PC-3 (cell line): ENCODE measurements at regions not wholly inside any gene's neighbourhood (a gene's known extent, or its start where the extent isn't known, plus 50 kb on each side); places are given as distances from the start of the nearest gene placed in this dataset.

Source experiments
- EZH2 ChIP-seq: fragments of 300-600 bp; sonication (generic); IDR thresholded peaks from one replicate; pipeline ENCODE4 v1.6.1; 2017; ENCODE audit warnings: antibody characterized with exemption, mild to moderate bottlenecking, low read length; ENCODE audit not compliant: unreplicated experiment
- EZH2phosphoT487 ChIP-seq: fragments of 300-600 bp; sonication (generic); IDR thresholded peaks from 2 replicates; pipeline ENCODE4 v1.6.1; 2018; ENCODE audit warnings: mild to moderate bottlenecking, antibody characterized with exemption, low read length, borderline replicate concordance
- TF ChIP-seq, protein P1 (sequence below): fragments of 300-600 bp; sonication (generic); conservative IDR thresholded peaks from 2 replicates; pipeline ENCODE4 v1.5.1; 2017; ENCODE audit warnings: antibody characterized with exemption, low read depth, mild to moderate bottlenecking, low read length

DNA sequence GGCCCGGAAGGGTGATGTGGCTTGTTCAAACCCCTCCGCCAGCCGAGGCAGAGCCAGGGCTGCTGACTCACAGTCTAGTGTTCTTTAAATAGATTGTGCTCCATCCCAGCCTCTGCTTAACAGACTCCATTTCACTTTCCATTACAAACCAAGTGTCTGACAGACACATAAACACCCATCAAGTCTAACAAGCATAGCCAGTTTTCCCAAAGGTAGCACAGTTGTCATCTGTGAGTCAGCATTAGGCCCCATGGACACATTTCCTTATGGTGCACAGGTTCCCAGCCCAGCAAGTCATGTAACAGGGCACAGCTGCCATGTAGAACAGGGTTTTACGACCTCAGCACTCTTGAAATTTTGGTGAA is 109.9 kb upstream of the RAP2B start:
- TF ChIP-seq, protein P1, sequence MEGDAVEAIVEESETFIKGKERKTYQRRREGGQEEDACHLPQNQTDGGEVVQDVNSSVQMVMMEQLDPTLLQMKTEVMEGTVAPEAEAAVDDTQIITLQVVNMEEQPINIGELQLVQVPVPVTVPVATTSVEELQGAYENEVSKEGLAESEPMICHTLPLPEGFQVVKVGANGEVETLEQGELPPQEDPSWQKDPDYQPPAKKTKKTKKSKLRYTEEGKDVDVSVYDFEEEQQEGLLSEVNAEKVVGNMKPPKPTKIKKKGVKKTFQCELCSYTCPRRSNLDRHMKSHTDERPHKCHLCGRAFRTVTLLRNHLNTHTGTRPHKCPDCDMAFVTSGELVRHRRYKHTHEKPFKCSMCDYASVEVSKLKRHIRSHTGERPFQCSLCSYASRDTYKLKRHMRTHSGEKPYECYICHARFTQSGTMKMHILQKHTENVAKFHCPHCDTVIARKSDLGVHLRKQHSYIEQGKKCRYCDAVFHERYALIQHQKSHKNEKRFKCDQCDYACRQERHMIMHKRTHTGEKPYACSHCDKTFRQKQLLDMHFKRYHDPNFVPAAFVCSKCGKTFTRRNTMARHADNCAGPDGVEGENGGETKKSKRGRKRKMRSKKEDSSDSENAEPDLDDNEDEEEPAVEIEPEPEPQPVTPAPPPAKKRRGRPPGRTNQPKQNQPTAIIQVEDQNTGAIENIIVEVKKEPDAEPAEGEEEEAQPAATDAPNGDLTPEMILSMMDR, result no peak
- TF ChIP-seq EZH2 (no peak), EZH2phosphoT487 (no peak)
